ENCODE measurements at regions not wholly inside any gene's neighbourhood (a gene's known extent, or its start where the extent isn't known, plus 50 kb on each side); places are given as distances from the start of the nearest gene placed in this dataset.
"Not testable (repeated sequence)": the region's sequence is repeated elsewhere in the genome, so short reads cannot be mapped to it uniquely, and the experiment has no call there.

DNA sequence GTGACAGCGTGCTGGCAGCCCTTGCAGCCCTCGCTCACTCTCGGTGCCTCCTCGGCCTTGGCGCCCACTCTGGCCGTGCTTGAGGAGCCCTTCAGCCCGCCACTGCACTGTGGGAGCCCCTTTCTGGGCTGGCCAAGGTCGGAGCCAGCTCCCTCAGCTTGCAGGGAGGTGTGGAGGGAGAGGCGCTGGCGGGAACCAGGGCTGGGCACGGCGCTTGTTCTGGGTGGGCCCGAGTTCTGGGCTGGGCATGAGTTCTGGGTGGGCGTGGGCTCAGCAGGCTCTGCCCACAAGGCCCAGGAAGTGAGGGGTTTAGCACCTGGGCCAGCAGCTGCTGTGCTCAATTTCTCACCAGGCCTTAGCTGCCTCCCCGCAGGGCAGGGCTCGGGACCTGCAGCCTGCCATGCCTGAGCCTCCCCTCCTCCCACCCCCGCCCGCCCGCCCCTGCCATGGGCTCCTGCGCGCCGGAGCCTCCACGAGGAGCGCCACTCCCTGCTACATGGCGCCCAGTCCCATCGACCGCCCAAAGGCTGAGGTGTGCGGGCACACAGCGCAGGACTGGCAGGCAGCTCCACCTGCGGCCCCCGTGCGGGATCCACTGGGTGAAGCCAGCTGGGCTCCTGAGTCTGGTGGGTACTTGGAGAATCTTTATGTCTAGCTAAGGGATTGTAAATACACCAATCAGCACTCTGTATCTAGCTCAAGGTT, 169.7 kb downstream of the DEPDC1B start:
- not testable (repeated sequence) for H3K9ac ChIP-seq (ENCODE audit: low read length)

DNA sequence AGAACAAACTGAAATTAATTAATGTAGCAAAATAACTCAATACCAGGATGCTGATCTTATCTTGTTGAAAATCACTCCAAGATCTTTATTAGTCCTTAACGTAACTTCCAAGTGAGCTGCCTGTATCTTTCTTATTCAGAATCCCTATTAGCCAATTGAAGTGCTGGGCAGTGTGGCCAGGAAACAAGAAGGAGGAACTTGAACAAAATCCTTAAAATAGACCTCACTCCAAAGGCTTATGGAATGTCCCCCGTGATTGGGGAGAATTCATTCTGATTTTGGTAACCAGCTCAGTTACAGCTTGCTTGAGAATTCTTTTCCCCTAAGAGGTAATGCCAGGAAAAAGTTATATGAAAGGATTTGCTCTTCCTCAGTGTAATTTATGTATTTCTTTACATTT, 171.0 kb downstream of the DEPDC1B start:
- no CpG with 5 or more reads among the region's 2 CpGs for WGBS (ENCODE audit: extremely low coverage, insufficient coverage, low lambda C conversion rate)

More for the DNA sequence above, 169.7 kb downstream of the DEPDC1B start:
- not testable (repeated sequence) for H2BK15ac ChIP-seq (replicated peaks; ENCODE audit: low read depth); H3K18ac ChIP-seq (ENCODE audit: low read length); H2BK5ac ChIP-seq (ENCODE audit: low read length); DNase-seq; H3K27me3 ChIP-seq (ENCODE audit: insufficient read depth, low read length, poor library complexity); H3K27ac ChIP-seq (ENCODE audit: low read depth, low read length); H3K23ac ChIP-seq (ENCODE audit: low read length); H2BK120ac ChIP-seq (ENCODE audit: low read depth, low read length); H3K36me3 ChIP-seq (ENCODE audit: control insufficient read depth, insufficient read depth, low read length); H4K8ac ChIP-seq (ENCODE audit: low read depth, low read length); H3K4ac ChIP-seq (ENCODE audit: low read depth, low read length); H3K4me1 ChIP-seq (ENCODE audit: control insufficient read depth, low read depth, low read length); H3K4me3 ChIP-seq (ENCODE audit: low read length); H3K79me2 ChIP-seq (ENCODE audit: control insufficient read depth, insufficient read depth, low read length); H3K4me2 ChIP-seq (ENCODE audit: low read length); H4K5ac ChIP-seq (ENCODE audit: low read length); H3K56ac ChIP-seq (ENCODE audit: low read length); H3K79me1 ChIP-seq (ENCODE audit: low read length); H2AK5ac ChIP-seq (ENCODE audit: low read length)
- WGBS (ENCODE audit: extremely low coverage, insufficient coverage, low lambda C conversion rate): no CpG with 5 or more reads among the region's 32 CpGs

DNA sequence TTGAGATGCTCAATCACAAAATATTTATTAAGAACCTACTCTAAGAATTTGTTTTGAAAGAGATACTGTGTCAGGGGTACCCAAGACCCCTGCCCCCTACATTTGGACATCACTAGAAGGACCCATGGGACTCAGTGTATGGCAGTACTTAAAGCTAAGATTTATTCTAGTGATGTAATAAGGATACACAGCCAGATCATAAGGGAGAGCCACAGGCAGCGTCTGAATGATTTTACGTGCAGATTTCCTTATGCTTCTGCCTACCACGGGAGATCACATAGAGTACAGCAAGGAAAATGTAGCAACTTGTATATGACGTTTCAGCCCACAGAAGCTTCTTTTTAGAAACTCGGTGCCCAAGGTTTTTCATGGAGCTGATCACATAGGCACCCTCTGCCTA, 172.9 kb downstream of the DEPDC1B start:
- no peaks in the 10 kb centered on the region for H3K79me2 ChIP-seq (ENCODE audit: control insufficient read depth, insufficient read depth, low read length)
- no peak overlapping the region for H2BK15ac ChIP-seq (replicated peaks; ENCODE audit: low read depth)
- H3K4me1 ChIP-seq (ENCODE audit: control insufficient read depth, low read depth, low read length): no peaks in the 10 kb centered on the region
- no peak overlapping the region for H2AK5ac ChIP-seq (ENCODE audit: low read length)
- H3K4me3 ChIP-seq (ENCODE audit: low read length): no peak overlapping the region
- H3K36me3 ChIP-seq (ENCODE audit: control insufficient read depth, insufficient read depth, low read length): no peaks in the 10 kb centered on the region
- no peaks in the 10 kb centered on the region for H3K79me1 ChIP-seq (ENCODE audit: low read length)
- H2BK5ac ChIP-seq (ENCODE audit: low read length): no peak overlapping the region
- H4K5ac ChIP-seq (ENCODE audit: low read length): no peak overlapping the region
- no peak overlapping the region for H3K56ac ChIP-seq (ENCODE audit: low read length)
- H3K9ac ChIP-seq (ENCODE audit: low read length): no peak overlapping the region
- no peak overlapping the region for H4K8ac ChIP-seq (ENCODE audit: low read depth, low read length)
- H3K4me2 ChIP-seq (ENCODE audit: low read length): no peak overlapping the region
- DNase-seq: no peak
- no peak overlapping the region for H3K4ac ChIP-seq (ENCODE audit: low read depth, low read length)
- WGBS (ENCODE audit: extremely low coverage, insufficient coverage, low lambda C conversion rate): no CpG with 5 or more reads among the region's 5 CpGs
- no peak overlapping the region for H3K18ac ChIP-seq (ENCODE audit: low read length)
- H3K27ac ChIP-seq (ENCODE audit: low read depth, low read length): no peak overlapping the region
- no peak overlapping the region for H3K23ac ChIP-seq (ENCODE audit: low read length)
- no peaks in the 10 kb centered on the region for H3K27me3 ChIP-seq (ENCODE audit: insufficient read depth, low read length, poor library complexity)
- H2BK120ac ChIP-seq (ENCODE audit: low read depth, low read length): no peak overlapping the region

More for the DNA sequence above, 171.0 kb downstream of the DEPDC1B start:
- Histone ChIP-seq H3K56ac (ENCODE audit: low read length) (no peak overlapping the region), H3K18ac (ENCODE audit: low read length) (no peak overlapping the region), H2AK5ac (ENCODE audit: low read length) (no peak overlapping the region), H4K5ac (ENCODE audit: low read length) (no peak overlapping the region), H2BK15ac (replicated peaks; ENCODE audit: low read depth) (no peak overlapping the region), H3K9ac (ENCODE audit: low read length) (no peak overlapping the region), H3K23ac (ENCODE audit: low read length) (no peak overlapping the region), H4K8ac (ENCODE audit: low read depth, low read length) (no peak overlapping the region), H2BK120ac (ENCODE audit: low read depth, low read length) (no peak overlapping the region), H3K4me2 (ENCODE audit: low read length) (no peak overlapping the region), H3K4me3 (ENCODE audit: low read length) (no peak overlapping the region), H3K4me1 (ENCODE audit: control insufficient read depth, low read depth, low read length) (no peaks in the 10 kb centered on the region), H3K27me3 (ENCODE audit: insufficient read depth, low read length, poor library complexity) (no peaks in the 10 kb centered on the region), H3K27ac (ENCODE audit: low read depth, low read length) (no peak overlapping the region), H2BK5ac (ENCODE audit: low read length) (no peak overlapping the region), H3K36me3 (ENCODE audit: control insufficient read depth, insufficient read depth, low read length) (no peaks in the 10 kb centered on the region), H3K4ac (ENCODE audit: low read depth, low read length) (no peak overlapping the region), H3K79me2 (ENCODE audit: control insufficient read depth, insufficient read depth, low read length) (no peaks in the 10 kb centered on the region), H3K79me1 (ENCODE audit: low read length) (no peaks in the 10 kb centered on the region)
- DNase-seq: no peak

DNA sequence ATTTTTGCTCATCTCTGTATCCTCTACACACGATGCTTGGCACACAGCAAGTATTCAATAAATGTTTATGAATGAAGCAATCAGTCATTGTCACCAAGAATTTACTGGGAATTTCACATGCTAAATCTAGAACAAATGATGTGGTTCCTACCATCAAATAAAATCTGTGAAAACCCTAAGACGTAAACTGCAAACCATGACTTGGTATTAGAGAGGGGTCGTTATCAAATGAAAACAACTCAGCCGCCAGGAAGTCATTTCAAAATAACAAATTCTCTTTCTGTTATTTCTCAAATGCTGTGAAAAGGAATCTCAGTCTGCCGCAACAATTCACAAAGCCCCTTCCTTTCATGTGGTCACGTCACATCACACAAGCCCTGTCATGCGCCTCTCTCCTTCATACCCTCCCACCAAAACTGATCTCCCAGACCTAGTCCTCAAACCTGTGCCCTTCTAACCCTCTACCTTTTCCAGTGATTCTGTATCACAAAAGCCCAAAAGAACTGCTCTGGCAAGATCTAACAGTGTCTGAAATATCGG, 173.6 kb downstream of the DEPDC1B start:
- Histone ChIP-seq H2BK5ac (ENCODE audit: low read length) (no peak overlapping the region), H3K4me1 (ENCODE audit: control insufficient read depth, low read depth, low read length) (no peaks in the 10 kb centered on the region), H3K4ac (ENCODE audit: low read depth, low read length) (no peak overlapping the region), H2AK5ac (ENCODE audit: low read length) (no peak overlapping the region), H4K5ac (ENCODE audit: low read length) (no peak overlapping the region), H3K27me3 (ENCODE audit: insufficient read depth, low read length, poor library complexity) (no peaks in the 10 kb centered on the region), H3K79me1 (ENCODE audit: low read length) (no peaks in the 10 kb centered on the region), H4K8ac (ENCODE audit: low read depth, low read length) (no peak overlapping the region), H3K79me2 (ENCODE audit: control insufficient read depth, insufficient read depth, low read length) (no peaks in the 10 kb centered on the region), H3K56ac (ENCODE audit: low read length) (no peak overlapping the region), H2BK120ac (ENCODE audit: low read depth, low read length) (no peak overlapping the region), H2BK15ac (replicated peaks; ENCODE audit: low read depth) (no peak overlapping the region), H3K18ac (ENCODE audit: low read length) (no peak overlapping the region), H3K23ac (ENCODE audit: low read length) (no peak overlapping the region), H3K27ac (ENCODE audit: low read depth, low read length) (no peak overlapping the region), H3K4me3 (ENCODE audit: low read length) (no peak overlapping the region), H3K36me3 (ENCODE audit: control insufficient read depth, insufficient read depth, low read length) (no peaks in the 10 kb centered on the region), H3K4me2 (ENCODE audit: low read length) (no peak overlapping the region), H3K9ac (ENCODE audit: low read length) (no peak overlapping the region)
- no CpG with 5 or more reads among the region's 8 CpGs for WGBS (ENCODE audit: extremely low coverage, insufficient coverage, low lambda C conversion rate)
- no peak for DNase-seq

DNA sequence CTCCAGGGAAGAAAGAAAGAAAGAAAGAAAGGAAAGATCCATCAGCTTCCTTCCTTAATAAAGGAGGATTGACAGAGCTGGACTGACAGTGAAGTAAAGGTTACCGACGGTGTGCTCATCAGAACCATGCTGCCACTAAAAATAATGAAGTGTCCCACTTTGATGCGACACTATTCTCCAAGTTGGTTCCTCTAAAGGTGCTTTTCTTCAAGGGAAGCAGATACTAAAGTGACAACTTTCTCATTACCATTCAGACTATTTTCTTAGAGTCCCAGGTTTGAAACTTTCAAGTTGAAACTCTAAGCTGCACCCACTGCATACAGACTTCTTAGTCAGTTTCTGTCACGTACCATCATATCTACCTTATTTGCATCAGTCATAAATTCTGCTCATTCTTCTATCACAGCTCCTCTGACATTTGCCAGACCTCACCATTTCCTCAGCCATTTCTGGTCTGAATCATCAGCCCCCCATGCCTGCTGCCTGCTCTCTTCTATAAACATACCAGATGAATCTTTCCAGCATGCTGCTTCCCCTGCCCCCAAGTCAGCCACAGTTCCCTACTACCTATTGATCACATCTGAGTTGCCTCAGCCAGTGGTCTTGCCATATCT, 177.6 kb downstream of the DEPDC1B start:
- no CpG with 5 or more reads among the region's 4 CpGs for WGBS (ENCODE audit: extremely low coverage, insufficient coverage, low lambda C conversion rate)
- no peak overlapping the region for H3K4me3 ChIP-seq (ENCODE audit: low read length)
- DNase-seq: no peak

More for the DNA sequence above, 177.6 kb downstream of the DEPDC1B start:
- no peaks in the 10 kb centered on the region for H3K4me1 ChIP-seq (ENCODE audit: control insufficient read depth, low read depth, low read length)
- H4K5ac ChIP-seq (ENCODE audit: low read length): no peak overlapping the region
- H3K9ac ChIP-seq (ENCODE audit: low read length): no peak overlapping the region
- no peak overlapping the region for H2BK5ac ChIP-seq (ENCODE audit: low read length)
- no peak overlapping the region for H3K4me2 ChIP-seq (ENCODE audit: low read length)
- H4K8ac ChIP-seq (ENCODE audit: low read depth, low read length): no peak overlapping the region
- H3K4ac ChIP-seq (ENCODE audit: low read depth, low read length): no peak overlapping the region
- H2BK120ac ChIP-seq (ENCODE audit: low read depth, low read length): no peak overlapping the region
- no peak overlapping the region for H3K23ac ChIP-seq (ENCODE audit: low read length)
- H2BK15ac ChIP-seq (replicated peaks; ENCODE audit: low read depth): no peak overlapping the region
- H3K79me1 ChIP-seq (ENCODE audit: low read length): no peaks in the 10 kb centered on the region
- no peak overlapping the region for H3K27ac ChIP-seq (ENCODE audit: low read depth, low read length)
- H3K79me2 ChIP-seq (ENCODE audit: control insufficient read depth, insufficient read depth, low read length): no peaks in the 10 kb centered on the region
- no peak overlapping the region for H3K18ac ChIP-seq (ENCODE audit: low read length)
- H3K56ac ChIP-seq (ENCODE audit: low read length): no peak overlapping the region
- no peaks in the 10 kb centered on the region for H3K36me3 ChIP-seq (ENCODE audit: control insufficient read depth, insufficient read depth, low read length)
- H2AK5ac ChIP-seq (ENCODE audit: low read length): no peak overlapping the region
- H3K27me3 ChIP-seq (ENCODE audit: insufficient read depth, low read length, poor library complexity): no peaks in the 10 kb centered on the region
